Fibroblast of lung (primary cell): ENCODE measurements at regions not wholly inside any gene's neighbourhood (a gene's known extent, or its start where the extent isn't known, plus 50 kb on each side); places are given as distances from the start of the nearest gene placed in this dataset.

ENCODE experiments used
- DNase-seq, 2 donors: peaks; one replicate each; pipeline versions ENCODE4 v3.0.0 to v3.0.0-alpha.2; 2010; ENCODE audit warnings: low read depth in 2 of 2
- H2AFZ ChIP-seq: 2 replicates; pipeline ENCODE4 v1.5.1; 2012; ENCODE audit warnings: low read length, control low read depth, inconsistent platforms
- H3K27ac ChIP-seq: 2 replicates; pipeline ENCODE4 v1.5.1; 2011; ENCODE audit warnings: low read length, control low read depth; ENCODE audit not compliant: insufficient read depth
- H3K27me3 ChIP-seq: 2 replicates; pipeline ENCODE4 v1.5.1; 2011; ENCODE audit warnings: mild to moderate bottlenecking, low read length; ENCODE audit not compliant: control insufficient read depth, insufficient read depth
- H3K36me3 ChIP-seq: 2 replicates; pipeline ENCODE4 v1.5.1; 2011; ENCODE audit warnings: low read length; ENCODE audit not compliant: control insufficient read depth, insufficient read depth
- H3K4me1 ChIP-seq: 2 replicates; pipeline ENCODE4 v1.5.1; 2011; ENCODE audit warnings: low read length; ENCODE audit not compliant: control insufficient read depth, insufficient read depth; ENCODE audit errors: extremely low read depth
- H3K4me2 ChIP-seq: 2 replicates; pipeline ENCODE4 v1.5.1; 2011; ENCODE audit warnings: low read length, control low read depth; ENCODE audit not compliant: insufficient read depth; ENCODE audit errors: extremely low read depth
- H3K4me3 ChIP-seq, 4 experiments: fragments of 200-600 bp in 1 of 4; sonication (generic) in 1 of 4; replicated peaks in 1 of 4; 2 replicates each; pipeline ENCODE4 v1.5.1; 2011 to 2016; ENCODE audit warnings: low read length in 4 of 4, low read depth in 3 of 4, mild to moderate bottlenecking in 3 of 4, control low read depth in 2 of 4, inconsistent platforms in 1 of 4, mixed read lengths in 1 of 4; ENCODE audit not compliant: insufficient read depth in 1 of 4; ENCODE audit errors: control extremely low read depth in 1 of 4
- H3K79me2 ChIP-seq: 2 replicates; pipeline ENCODE4 v1.5.1; 2012; ENCODE audit warnings: mild to moderate bottlenecking, low read length, inconsistent platforms; ENCODE audit not compliant: control insufficient read depth, insufficient read depth
- H3K9ac ChIP-seq: 2 replicates; pipeline ENCODE4 v1.5.1; 2011; ENCODE audit warnings: mild to moderate bottlenecking, low read length, control low read depth; ENCODE audit not compliant: insufficient read depth
- H3K9me3 ChIP-seq: 2 replicates; pipeline ENCODE4 v1.5.1; 2012; ENCODE audit warnings: low read depth, low read length; ENCODE audit not compliant: control insufficient read depth, insufficient read depth
- H4K20me1 ChIP-seq: 2 replicates; pipeline ENCODE4 v1.5.1; 2011; ENCODE audit warnings: low read length; ENCODE audit not compliant: control insufficient read depth, insufficient read depth; ENCODE audit errors: extremely low read depth
- CTCF ChIP-seq, 2 donors: IDR thresholded peaks in 1 of 2; conservative IDR thresholded peaks in 1 of 2; 1 replicate in 1 of 2; 2 replicates in 1 of 2; pipeline ENCODE4 v1.5.1; 2011 to 2012; ENCODE audit warnings: low read length in 2 of 2, control low read depth in 1 of 2, inconsistent platforms in 1 of 2, low read depth in 1 of 2, mild to moderate bottlenecking in 1 of 2
- EZH2 ChIP-seq: IDR thresholded peaks from 2 replicates; pipeline ENCODE4 v1.5.1; 2012; ENCODE audit warnings: low read length, control low read depth, mild to moderate bottlenecking; ENCODE audit errors: missing control alignments

- Histone ChIP-seq H3K36me3 (no peaks in the 10 kb centered on the region), H2AFZ (no peak overlapping the region), H3K27ac (no peak overlapping the region), H3K4me1 (peaks cover 5% of the 10 kb centered on the region), H3K4me3 (no peak overlapping the region), H3K9me3 (no peaks in the 10 kb centered on the region), H3K9ac (no peak overlapping the region), H3K79me2 (no peaks in the 10 kb centered on the region), H3K4me2 (no peak overlapping the region), H3K27me3 (no peaks in the 10 kb centered on the region), H4K20me1 (no peaks in the 10 kb centered on the region)
- no peak for TF ChIP-seq CTCF (conservative IDR thresholded peaks at IDR 0.05 in 1 of 2, IDR thresholded peaks at IDR 0.05 in 1 of 2; ENCODE audit: low read depth in 1 of 2, low read length in 2 of 2)
- no peak for TF ChIP-seq EZH2
- no peak for DNase-seq
Measured at GRCh38 chr2:19545507-19545906, 187.1 kb upstream of the OSR1 start.

DNA sequence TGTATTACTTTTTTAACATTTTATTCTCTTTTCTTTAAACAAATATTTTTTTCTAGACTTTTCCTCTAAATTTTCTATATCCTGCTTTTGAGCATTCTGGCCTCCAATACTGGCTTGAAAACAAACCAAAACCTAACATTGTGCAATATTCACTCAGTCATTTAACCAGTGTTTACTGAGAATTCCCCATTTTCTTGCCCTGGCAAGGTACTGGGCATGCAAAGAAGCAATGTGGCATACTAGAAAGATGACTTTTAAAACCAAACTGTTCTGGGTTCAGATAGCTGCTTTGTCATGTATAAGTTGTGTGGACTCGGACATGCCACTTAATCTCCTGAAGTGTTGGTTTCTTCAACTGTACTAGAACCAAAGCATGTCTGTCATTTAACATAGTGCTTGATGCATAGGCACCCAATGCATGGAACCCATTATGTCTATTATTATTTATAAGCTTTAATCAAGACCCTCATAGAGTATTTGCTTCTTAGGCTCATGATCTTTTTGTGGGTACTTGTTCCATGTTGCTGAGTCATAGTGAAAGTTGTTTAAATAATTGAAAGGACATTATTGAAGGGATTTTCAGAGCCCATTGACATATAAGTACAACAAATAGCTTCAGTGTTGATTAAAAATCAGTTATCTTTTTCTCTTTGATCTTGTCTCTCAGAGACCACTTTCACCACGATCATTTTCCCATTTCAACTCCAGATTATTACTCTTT is 185.4 kb upstream of the OSR1 start:
- no peak overlapping the region for H2AFZ ChIP-seq
- H3K79me2 ChIP-seq: no peaks in the 10 kb centered on the region
- H3K9ac ChIP-seq: no peak overlapping the region
- TF ChIP-seq CTCF (conservative IDR thresholded peaks at IDR 0.05 in 1 of 2, IDR thresholded peaks at IDR 0.05 in 1 of 2; ENCODE audit: low read depth in 1 of 2, low read length in 2 of 2) (no peak), EZH2 (no peak)
- no peaks in the 10 kb centered on the region for H3K27me3 ChIP-seq
- H3K27ac ChIP-seq: no peak overlapping the region
- H3K4me1 ChIP-seq: peaks cover 13% of the 10 kb centered on the region
- no peaks in the 10 kb centered on the region for H4K20me1 ChIP-seq
- no peaks in the 10 kb centered on the region for H3K9me3 ChIP-seq
- no peak overlapping the region for H3K4me3 ChIP-seq
- peak; percentile 15 to 65 for DNase-seq
- no peak overlapping the region for H3K4me2 ChIP-seq
- no peaks in the 10 kb centered on the region for H3K36me3 ChIP-seq

GRCh38 chr2:19542796-19543662 is 184.6 kb upstream of the OSR1 start:
- TF ChIP-seq EZH2 (no peak), CTCF (conservative IDR thresholded peaks at IDR 0.05 in 1 of 2, IDR thresholded peaks at IDR 0.05 in 1 of 2; ENCODE audit: low read depth in 1 of 2, low read length in 2 of 2) (no peak)
- H3K4me3 ChIP-seq: no peak overlapping the region
- no peak overlapping the region for H3K27ac ChIP-seq
- H3K36me3 ChIP-seq: no peaks in the 10 kb centered on the region
- H3K4me1 ChIP-seq: peaks cover 15% of the 10 kb centered on the region
- no peak overlapping the region for H2AFZ ChIP-seq
- peak; percentile 11 to 28 for DNase-seq
- H3K79me2 ChIP-seq: no peaks in the 10 kb centered on the region
- H3K9ac ChIP-seq: no peak overlapping the region
- no peak overlapping the region for H3K4me2 ChIP-seq
- no peaks in the 10 kb centered on the region for H3K9me3 ChIP-seq
- no peaks in the 10 kb centered on the region for H3K27me3 ChIP-seq
- no peaks in the 10 kb centered on the region for H4K20me1 ChIP-seq
